B cell (primary cell): ENCODE measurements at regions not wholly inside any gene's neighbourhood (a gene's known extent, or its start where the extent isn't known, plus 50 kb on each side); places are given as distances from the start of the nearest gene placed in this dataset.

Experiments
- ATAC-seq: fragments of 200-7000 bp; cut with Tn5 transposase; one replicate; pipeline ENCODE4 v1.10.0; 2021; ENCODE audit warnings: low read depth, mild to moderate bottlenecking, moderate number of reproducible peaks, moderate library complexity
- CTCF ChIA-PET: fragments of 350-600 bp; sonication (Branson Sonifier 250); formaldehyde crosslinking; loops from one replicate; lab custom pipeline; 2021; ENCODE audit warnings: antibody characterized with exemption, inconsistent platforms; lab: Charles Lee
- POLR2A ChIA-PET: fragments of 350-600 bp; sonication (Branson Sonifier 250); formaldehyde crosslinking; loops from one replicate; lab custom pipeline; 2021; ENCODE audit warnings: antibody characterized with exemption; lab: Charles Lee
- DNase-seq: peaks from one replicate; pipeline ENCODE4 v3.0.0; 2013
- H2AFZ ChIP-seq: 2 replicates; pipeline ENCODE4 v1.6.1; 2012; ENCODE audit warnings: mild to moderate bottlenecking, low read depth, low read length; ENCODE audit not compliant: insufficient read depth, poor library complexity, severe bottlenecking
- H3K27ac ChIP-seq, 2 donors: 1 replicate in 1 of 2; 2 replicates in 1 of 2; pipeline ENCODE4 v1.5.1; 2012 to 2013; ENCODE audit warnings: low read length in 2 of 2, mild to moderate bottlenecking in 2 of 2, moderate library complexity in 1 of 2
- H3K27me3 ChIP-seq, 4 experiments: fragments of 200-600 bp in 1 of 4; sonication (generic) in 1 of 4; replicated peaks in 1 of 4; 1 replicate in 2 of 4; 2 replicates in 2 of 4; pipeline versions ENCODE4 v1.6.1 to v1.7.0; 2013 to 2016; ENCODE audit warnings: low read length in 3 of 4, mild to moderate bottlenecking in 2 of 4, mixed read lengths in 1 of 4, moderate library complexity in 1 of 4; ENCODE audit not compliant: insufficient read depth in 4 of 4, control insufficient read depth in 3 of 4; ENCODE audit errors: control extremely low read depth in 1 of 4
- H3K36me3 ChIP-seq, 2 experiments: replicated peaks in 1 of 2; 1 replicate in 1 of 2; 2 replicates in 1 of 2; pipeline versions ENCODE4 v1.6.1 to v1.7.1; 2013; ENCODE audit warnings: low read length in 1 of 2; ENCODE audit not compliant: insufficient read depth in 2 of 2, control insufficient read depth in 1 of 2; ENCODE audit errors: control extremely low read depth in 1 of 2, extremely low read depth in 1 of 2
- H3K4me1 ChIP-seq, 2 donors: fragments of 200-600 bp in 1 of 2; sonication (generic) in 1 of 2; 1 replicate in 1 of 2; 2 replicates in 1 of 2; pipeline versions ENCODE4 v1.5.1 to v1.6.1; 2013 to 2017; ENCODE audit warnings: low read length in 2 of 2; ENCODE audit not compliant: control insufficient read depth in 2 of 2, insufficient read depth in 2 of 2
- H3K4me2 ChIP-seq: replicated peaks from 2 replicates; pipeline ENCODE3; 2012; ENCODE audit warnings: mild to moderate bottlenecking, low read depth, low read length; ENCODE audit not compliant: poor library complexity, severe bottlenecking
- H3K4me3 ChIP-seq, 5 experiments: fragments of 200-600 bp in 1 of 5; sonication (generic) in 1 of 5; 1 replicate in 3 of 5; 2 replicates in 2 of 5; pipeline versions ENCODE4 v1.5.1 to v1.7.0; 2011 to 2016; ENCODE audit warnings: low read length in 4 of 5, mild to moderate bottlenecking in 4 of 5, low read depth in 2 of 5, control low read depth in 1 of 5, moderate library complexity in 1 of 5; ENCODE audit not compliant: insufficient read depth in 1 of 5; ENCODE audit errors: control extremely low read depth in 1 of 5, extremely low read depth in 1 of 5
- H3K79me2 ChIP-seq: fragments of 200-600 bp; sonication (generic); one replicate; pipeline ENCODE4 v1.6.0; 2016; ENCODE audit warnings: low read length; ENCODE audit not compliant: control insufficient read depth, insufficient read depth
- H3K9ac ChIP-seq: fragments of 200-600 bp; sonication (generic); 2 replicates; pipeline ENCODE4 v1.6.1; 2017; ENCODE audit warnings: mild to moderate bottlenecking, low read length, moderate library complexity
- H3K9me3 ChIP-seq, 3 donors: one replicate each; pipeline versions ENCODE4 v1.6.1 to v1.7.1; 2013; ENCODE audit warnings: low read length in 2 of 3; ENCODE audit not compliant: control insufficient read depth in 2 of 3, insufficient read depth in 1 of 3; ENCODE audit errors: control extremely low read depth in 1 of 3
- H4K20me1 ChIP-seq: 2 replicates; pipeline ENCODE4 v1.6.0; 2012; ENCODE audit warnings: mild to moderate bottlenecking, low read length; ENCODE audit not compliant: insufficient read depth, control insufficient read depth, poor library complexity, severe bottlenecking
- H3K27ac Mint-ChIP-seq: one replicate; pipeline ENCODE4 v1.8.0; 2021; ENCODE audit warnings: mixed read lengths
- H3K27me3 Mint-ChIP-seq: one replicate; pipeline ENCODE4 v1.8.0; 2021; ENCODE audit warnings: mixed read lengths
- H3K4me1 Mint-ChIP-seq: one replicate; pipeline ENCODE4 v1.8.0; 2021; ENCODE audit warnings: mixed read lengths
- H3K4me3 Mint-ChIP-seq: one replicate; pipeline ENCODE4 v1.8.0; 2021; ENCODE audit warnings: mixed read lengths
- H3K9me3 Mint-ChIP-seq: one replicate; pipeline ENCODE4 v1.8.0; 2022; ENCODE audit warnings: mixed read lengths; ENCODE audit not compliant: insufficient read depth
- EZH2 ChIP-seq: IDR thresholded peaks from 2 replicates; pipeline ENCODE4 v1.6.1; 2012; ENCODE audit warnings: borderline replicate concordance, low read depth, mild to moderate bottlenecking, moderate library complexity, low read length; ENCODE audit not compliant: insufficient read depth, poor library complexity, severe bottlenecking
- WGBS: methylation state at CpG from one replicate; pipeline ENCODE4 v1.1.5; 2013; ENCODE audit warnings: missing lambda C conversion rate; ENCODE audit not compliant: insufficient coverage; 5-methylcytosine and 5-hydroxymethylcytosine counted together
- intact Hi-C: fragments of 100-400 bp; cut with micrococcal nuclease; formaldehyde crosslinking; loops from one replicate; pipeline ENCODE4 v1.10.0; 2022
- TF ChIP-seq, protein P1 (sequence below): fragments of 200-600 bp; IDR thresholded peaks from one replicate; pipeline ENCODE4 v1.8.0; 2022; ENCODE audit warnings: antibody characterized with exemption, mild to moderate bottlenecking

DNA sequence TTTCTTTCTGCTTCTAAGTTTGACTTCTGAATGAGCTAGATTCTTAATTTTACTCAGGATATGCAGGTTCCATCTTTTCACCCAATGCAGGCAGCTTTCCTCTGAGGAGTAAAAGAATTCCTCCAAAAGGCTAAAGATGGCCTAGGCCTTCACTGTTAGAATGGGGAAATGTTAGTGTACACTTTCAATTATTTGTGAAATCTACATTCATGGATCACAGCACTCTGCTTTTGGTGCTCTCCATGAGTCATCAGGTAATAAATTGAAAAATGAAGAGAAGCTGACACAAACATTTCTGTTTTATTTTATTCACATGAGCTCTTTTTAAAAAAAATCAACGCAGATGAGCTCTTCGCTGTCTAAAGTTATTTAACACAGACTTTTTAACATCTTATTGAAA is 502.5 kb upstream of the GOLIM4 start:
- no peak for DNase-seq
- TF ChIP-seq EZH2, result no peak
- TF ChIP-seq, protein P1, sequence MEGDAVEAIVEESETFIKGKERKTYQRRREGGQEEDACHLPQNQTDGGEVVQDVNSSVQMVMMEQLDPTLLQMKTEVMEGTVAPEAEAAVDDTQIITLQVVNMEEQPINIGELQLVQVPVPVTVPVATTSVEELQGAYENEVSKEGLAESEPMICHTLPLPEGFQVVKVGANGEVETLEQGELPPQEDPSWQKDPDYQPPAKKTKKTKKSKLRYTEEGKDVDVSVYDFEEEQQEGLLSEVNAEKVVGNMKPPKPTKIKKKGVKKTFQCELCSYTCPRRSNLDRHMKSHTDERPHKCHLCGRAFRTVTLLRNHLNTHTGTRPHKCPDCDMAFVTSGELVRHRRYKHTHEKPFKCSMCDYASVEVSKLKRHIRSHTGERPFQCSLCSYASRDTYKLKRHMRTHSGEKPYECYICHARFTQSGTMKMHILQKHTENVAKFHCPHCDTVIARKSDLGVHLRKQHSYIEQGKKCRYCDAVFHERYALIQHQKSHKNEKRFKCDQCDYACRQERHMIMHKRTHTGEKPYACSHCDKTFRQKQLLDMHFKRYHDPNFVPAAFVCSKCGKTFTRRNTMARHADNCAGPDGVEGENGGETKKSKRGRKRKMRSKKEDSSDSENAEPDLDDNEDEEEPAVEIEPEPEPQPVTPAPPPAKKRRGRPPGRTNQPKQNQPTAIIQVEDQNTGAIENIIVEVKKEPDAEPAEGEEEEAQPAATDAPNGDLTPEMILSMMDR, result no peak
- H3K27ac Mint-ChIP-seq, result no peak overlapping the region
- no peaks in the 10 kb centered on the region for H3K4me1 Mint-ChIP-seq
- H3K9ac ChIP-seq, result no peak overlapping the region
- H4K20me1 ChIP-seq, result no peaks in the 10 kb centered on the region
- ChIA-PET CTCF (no interaction called here), POLR2A (no interaction called here)
- H3K79me2 ChIP-seq, result no peaks in the 10 kb centered on the region
- H3K36me3 ChIP-seq, result no peaks in the 10 kb centered on the region
- no peak overlapping the region for H3K4me2 ChIP-seq
- no peaks in the 10 kb centered on the region for H3K27me3 Mint-ChIP-seq
- no peak overlapping the region for H3K4me3 Mint-ChIP-seq
- no peak overlapping the region for H3K4me3 ChIP-seq
- H3K9me3 ChIP-seq, result no peaks in the 10 kb centered on the region
- H3K4me1 ChIP-seq, result no peaks in the 10 kb centered on the region
- no peaks in the 10 kb centered on the region for H3K27me3 ChIP-seq
- H2AFZ ChIP-seq, result no peak overlapping the region
- ATAC-seq, result no peak
- intact Hi-C loops, result no loop called here
- no peak overlapping the region for H3K27ac ChIP-seq
- H3K9me3 Mint-ChIP-seq, result no peaks in the 10 kb centered on the region
- WGBS, result no CpG with 5 or more reads among the region's 2 CpGs

DNA sequence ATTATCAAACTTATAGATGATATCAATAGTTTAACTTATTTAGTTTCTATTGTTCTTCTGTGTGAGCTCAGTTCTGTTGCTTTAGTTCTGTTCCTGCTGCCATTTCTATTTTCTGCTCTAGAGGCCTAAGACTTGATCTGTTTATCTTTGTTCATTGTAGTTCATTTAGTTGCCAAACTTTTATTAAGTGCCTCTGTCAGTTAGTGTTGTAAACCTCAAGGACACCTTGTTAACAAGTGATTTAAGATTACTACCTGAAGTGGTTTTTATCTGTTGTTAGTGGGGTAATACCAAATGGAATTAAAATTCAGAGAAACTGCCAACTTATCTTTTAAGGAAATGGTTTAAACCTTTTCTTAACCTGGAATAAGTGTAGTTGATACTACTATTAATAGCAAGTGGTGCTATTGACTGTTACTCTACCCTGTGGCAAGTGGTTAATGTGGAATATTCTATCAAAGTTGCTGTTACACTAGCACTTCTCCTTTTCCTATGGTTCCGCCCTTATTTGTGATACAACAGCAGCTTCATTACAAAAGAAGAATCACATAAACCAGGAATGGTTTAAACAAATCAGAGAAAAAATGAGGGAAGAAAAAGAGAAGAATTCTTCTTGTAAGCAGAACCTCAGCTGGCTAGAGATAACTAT is 500.6 kb upstream of the GOLIM4 start:
- no peaks in the 10 kb centered on the region for H4K20me1 ChIP-seq
- H3K27me3 Mint-ChIP-seq, result no peaks in the 10 kb centered on the region
- no peak overlapping the region for H2AFZ ChIP-seq
- H3K4me2 ChIP-seq, result no peak overlapping the region
- intact Hi-C loops, result no loop called here
- H3K36me3 ChIP-seq, result no peaks in the 10 kb centered on the region
- H3K9me3 Mint-ChIP-seq, result no peaks in the 10 kb centered on the region
- ChIA-PET CTCF (no interaction called here), POLR2A (no interaction called here)
- no peak overlapping the region for H3K4me3 Mint-ChIP-seq
- no peak for TF ChIP-seq EZH2
- TF ChIP-seq, protein P1, result no peak
- WGBS, result no CpG with 5 or more reads among the region's 1 CpG
- H3K4me1 ChIP-seq, result no peaks in the 10 kb centered on the region
- H3K9ac ChIP-seq, result no peak overlapping the region
- no peaks in the 10 kb centered on the region for H3K9me3 ChIP-seq
- no peaks in the 10 kb centered on the region for H3K79me2 ChIP-seq
- H3K27ac ChIP-seq, result no peak overlapping the region
- H3K27me3 ChIP-seq, result no peaks in the 10 kb centered on the region
- ATAC-seq, result no peak
- H3K4me3 ChIP-seq, result no peak overlapping the region
- no peak overlapping the region for H3K27ac Mint-ChIP-seq
- DNase-seq, result no peak
- no peaks in the 10 kb centered on the region for H3K4me1 Mint-ChIP-seq
